Stomach (tissue), 8 donors: ENCODE measurements at regions not wholly inside any gene's neighbourhood (a gene's known extent, or its start where the extent isn't known, plus 50 kb on each side); places are given as distances from the start of the nearest gene placed in this dataset.

ENCODE experiments used
- DNase-seq, 2 donors: peaks; one replicate each; pipeline versions ENCODE4 v3.0.0 to v3.0.0-alpha.2; 2013 to 2019
- H3K27ac ChIP-seq, 5 donors: fragments of 200-600 bp in 4 of 5; sonication (generic) in 4 of 5; one replicate each; pipeline ENCODE4 v1.5.1; 2013 to 2019; ENCODE audit warnings: mild to moderate bottlenecking in 1 of 5, moderate library complexity in 1 of 5
- H3K27me3 ChIP-seq, 3 donors: fragments of 200-600 bp; sonication (generic); one replicate each; pipeline ENCODE4 v1.5.1; 2017 to 2019; ENCODE audit warnings: mixed run types in 1 of 3
- H3K36me3 ChIP-seq, 4 donors: fragments of 200-600 bp; sonication (generic); 1 replicate in 3 of 4; 2 replicates in 1 of 4; pipeline ENCODE4 v1.5.1; 2016 to 2019
- H3K4me1 ChIP-seq, 4 donors: fragments of 200-600 bp; sonication (generic); one replicate each; pipeline ENCODE4 v1.5.1; 2016 to 2019
- H3K4me3 ChIP-seq, 4 donors: fragments of 200-600 bp; sonication (generic) in 3 of 4; one replicate each; pipeline ENCODE4 v1.5.1; 2016 to 2019; ENCODE audit warnings: mild to moderate bottlenecking in 1 of 4
- H3K9me3 ChIP-seq, 4 donors: fragments of 200-600 bp; sonication (generic); one replicate each; pipeline ENCODE4 v1.5.1; 2016 to 2019
- CTCF ChIP-seq, 7 experiments: fragments of 450-650 bp in 4 of 7; fragments of 200-600 bp in 3 of 7; sonication (generic) in 3 of 7; IDR thresholded peaks; one replicate each; pipeline ENCODE4 v1.5.1; 2016 to 2019; ENCODE audit warnings: antibody characterized with exemption in 7 of 7, control low read depth in 2 of 7, mild to moderate bottlenecking in 1 of 7
- EP300 ChIP-seq: sonication (generic); formaldehyde crosslinking; IDR thresholded peaks from one replicate; pipeline ENCODE4 v1.6.1; 2017; ENCODE audit warnings: antibody characterized with exemption
- POLR2A ChIP-seq, 4 donors: fragments of 450-650 bp; IDR thresholded peaks; one replicate each; pipeline ENCODE4 v1.6.1; 2016; ENCODE audit warnings: antibody characterized with exemption in 4 of 4, control low read depth in 2 of 4, mild to moderate bottlenecking in 1 of 4, moderate library complexity in 1 of 4
- POLR2AphosphoS5 ChIP-seq, 3 donors: sonication (generic); formaldehyde crosslinking; IDR thresholded peaks; one replicate each; pipeline ENCODE4 v1.6.1; 2016; ENCODE audit warnings: antibody characterized with exemption in 3 of 3
- WGBS, 5 donors: extraction: QIAGEN DNeasy Blood & Tissue Kit in 3 of 5; methylation state at CpG; one replicate each; pipeline versions ENCODE4 v1.1.5 to v1.1.7; 2013 to 2018; 5-methylcytosine and 5-hydroxymethylcytosine counted together
- intact Hi-C: fragments of 100-400 bp; cut with DNase I; formaldehyde crosslinking; loops from one replicate; pipeline ENCODE4 v1.15.1; 2023; ENCODE audit warnings: low total_unique reads
- donor health status: healthy with polysubstance abuse.
- donor health status: Bipolar disorder and iron deficiency.
- donor health status: healthy.

- no peaks in the 10 kb centered on the region for H3K4me1 ChIP-seq
- WGBS, 5 donors: 79 to 86% (median 84%) methylated on average over 8 of the region's 8 CpGs
- no peak for DNase-seq
- no peak overlapping the region for H3K27ac ChIP-seq
- no peak overlapping the region for H3K4me3 ChIP-seq
- intact Hi-C loops: no loop called here
- TF ChIP-seq EP300: no peak
- no peak for TF ChIP-seq POLR2AphosphoS5 (IDR thresholded peaks at IDR 0.05)
- no peak for TF ChIP-seq CTCF (IDR thresholded peaks at IDR 0.05)
- no peak for TF ChIP-seq POLR2A (IDR thresholded peaks at IDR 0.05)
- H3K27me3 ChIP-seq: no peaks in the 10 kb centered on the region
- no peaks in the 10 kb centered on the region for H3K36me3 ChIP-seq
- no peaks in the 10 kb centered on the region for H3K9me3 ChIP-seq
These were observed 508.1 kb downstream of the HAPSTR1 start for GRCh38 chr16:9599415-9600120.

- no peaks in the 10 kb centered on the region for H3K9me3 ChIP-seq
- intact Hi-C loops: no loop called here
- 52 to 74% (median 68%) methylated on average over 4 of the region's 4 CpGs for WGBS, 5 donors
- H3K27me3 ChIP-seq: no peaks in the 10 kb centered on the region
- peak in 1 of 2 donors; percentile 41 for DNase-seq
- no peak for TF ChIP-seq CTCF (IDR thresholded peaks at IDR 0.05)
- TF ChIP-seq EP300: no peak
- TF ChIP-seq POLR2A (IDR thresholded peaks at IDR 0.05): no peak
- no peak for TF ChIP-seq POLR2AphosphoS5 (IDR thresholded peaks at IDR 0.05)
- no peak overlapping the region for H3K4me3 ChIP-seq
- H3K4me1 ChIP-seq: no peaks in the 10 kb centered on the region
- no peaks in the 10 kb centered on the region for H3K36me3 ChIP-seq
- no peak overlapping the region for H3K27ac ChIP-seq
These were observed 510.7 kb downstream of the HAPSTR1 start for GRCh38 chr16:9602189-9602588.

GRCh38 chr16:9603316-9603715, 511.9 kb downstream of the HAPSTR1 start:
- DNase-seq: no peak
- H3K9me3 ChIP-seq: no peaks in the 10 kb centered on the region
- intact Hi-C loops: no loop called here
- no peaks in the 10 kb centered on the region for H3K4me1 ChIP-seq
- no peak for TF ChIP-seq EP300
- no peak for TF ChIP-seq POLR2A (IDR thresholded peaks at IDR 0.05)
- no peak for TF ChIP-seq POLR2AphosphoS5 (IDR thresholded peaks at IDR 0.05)
- TF ChIP-seq CTCF (IDR thresholded peaks at IDR 0.05): no peak
- no peak overlapping the region for H3K27ac ChIP-seq
- no peaks in the 10 kb centered on the region for H3K36me3 ChIP-seq
- H3K4me3 ChIP-seq: no peak overlapping the region
- H3K27me3 ChIP-seq: no peaks in the 10 kb centered on the region
- 52 to 78% (median 69%) methylated on average over 7 of the region's 7 CpGs for WGBS, 5 donors

GRCh38 chr16:9607515-9608230, 516.2 kb downstream of the HAPSTR1 start:
- Histone ChIP-seq H3K4me1 (no peaks in the 10 kb centered on the region), H3K27ac (no peak overlapping the region), H3K27me3 (no peaks in the 10 kb centered on the region), H3K9me3 (no peaks in the 10 kb centered on the region), H3K4me3 (no peak overlapping the region), H3K36me3 (no peaks in the 10 kb centered on the region)
- TF ChIP-seq POLR2AphosphoS5 (IDR thresholded peaks at IDR 0.05): no peak
- no peak for TF ChIP-seq POLR2A (IDR thresholded peaks at IDR 0.05)
- no peak for TF ChIP-seq EP300
- TF ChIP-seq CTCF (IDR thresholded peaks at IDR 0.05): no peak
- no peak for DNase-seq
- intact Hi-C loops: no loop called here
- WGBS, 5 donors: 71 to 87% (median 81%) methylated on average over 2 of the region's 2 CpGs
